OCI-LY7 (cell line): ENCODE measurements at regions not wholly inside any gene's neighbourhood (a gene's known extent, or its start where the extent isn't known, plus 50 kb on each side); places are given as distances from the start of the nearest gene placed in this dataset.

Experiments
- BruUV-seq: library from RNA; stranded (reverse); fragments of 400-500 nt; replicated peaks from 2 replicates; lab custom pipeline; 2021; lab: Mats Ljungman, UMichigan
- CTCF ChIA-PET: fragments of 300-600 bp; sonication (Branson Sonifier 250); formaldehyde crosslinking; loops from one replicate; lab custom pipeline; 2022; ENCODE audit warnings: antibody characterized with exemption; ENCODE audit not compliant: unreplicated experiment; lab: Charles Lee
- POLR2A ChIA-PET: fragments of 300-600 bp; sonication (Branson Sonifier 250); formaldehyde crosslinking; loops from one replicate; lab custom pipeline; 2022; ENCODE audit warnings: antibody characterized with exemption; lab: Charles Lee
- DNase-seq: peaks from one replicate; pipeline ENCODE4 v3.0.0-alpha.2; 2015; ENCODE audit warnings: low spot score
- H2AFZ ChIP-seq: fragments of 200-600 bp; sonication (generic), shearing (Covaris generic); 2 replicates; pipeline ENCODE4 v1.6.1; 2014; ENCODE audit warnings: mild to moderate bottlenecking, antibody characterized with exemption, low read length, moderate library complexity
- H3K27ac ChIP-seq: fragments of 200-600 bp; sonication (generic); 2 replicates; pipeline ENCODE4 v1.5.1; 2014; ENCODE audit warnings: mixed run types, low read depth, mild to moderate bottlenecking, moderate library complexity, low read length, inconsistent platforms; ENCODE audit not compliant: poor library complexity, severe bottlenecking
- H3K36me3 ChIP-seq: fragments of 200-600 bp; sonication (generic); 2 replicates; pipeline ENCODE4 v1.6.1; 2014; ENCODE audit warnings: mild to moderate bottlenecking, antibody characterized with exemption, low read length, moderate library complexity, mixed read lengths; ENCODE audit not compliant: insufficient read depth
- H3K4me1 ChIP-seq: fragments of 200-600 bp; sonication (generic); 2 replicates; pipeline ENCODE4 v1.5.1; 2014; ENCODE audit warnings: mild to moderate bottlenecking, low read length; ENCODE audit not compliant: insufficient read depth, poor library complexity, severe bottlenecking
- H3K4me2 ChIP-seq: fragments of 200-600 bp; sonication (generic); 2 replicates; pipeline ENCODE4 v1.6.1; 2014; ENCODE audit warnings: mild to moderate bottlenecking, low read length
- H3K4me3 ChIP-seq: fragments of 200-600 bp; sonication (generic); 2 replicates; pipeline ENCODE4 v1.5.1; 2014; ENCODE audit warnings: mild to moderate bottlenecking, low read depth, low read length; ENCODE audit not compliant: poor library complexity, severe bottlenecking
- H3K79me2 ChIP-seq: fragments of 200-600 bp; sonication (generic); 2 replicates; pipeline ENCODE4 v1.6.1; 2016; ENCODE audit warnings: low read depth, mild to moderate bottlenecking, low read length, moderate library complexity, mixed read lengths; ENCODE audit not compliant: insufficient read depth
- H3K9me2 ChIP-seq: fragments of 200-600 bp; sonication (generic); 2 replicates; pipeline ENCODE4 v1.6.1; 2016; ENCODE audit warnings: mild to moderate bottlenecking, low read length, mixed read lengths; ENCODE audit not compliant: insufficient read depth
- H3K9me3 ChIP-seq: fragments of 200-600 bp; sonication (generic); 2 replicates; pipeline ENCODE4 v1.6.1; 2014; ENCODE audit warnings: mild to moderate bottlenecking, mixed run types, low read length, mixed read lengths
- H4K20me1 ChIP-seq: fragments of 200-600 bp; sonication (generic); 2 replicates; pipeline ENCODE4 v1.6.1; 2014; ENCODE audit warnings: mild to moderate bottlenecking, antibody characterized with exemption, low read length, moderate library complexity, mixed read lengths; ENCODE audit not compliant: insufficient read depth
- EZH2phosphoT487 ChIP-seq: fragments of 200-600 bp; sonication (generic); IDR thresholded peaks from 2 replicates; pipeline ENCODE4 v1.6.1; 2018; ENCODE audit warnings: low read depth, borderline replicate concordance, mild to moderate bottlenecking, mixed run types, antibody characterized with exemption, low read length, moderate library complexity, mixed read lengths
- intact Hi-C: fragments of 100-400 bp; cut with micrococcal nuclease; formaldehyde crosslinking; loops from one replicate; pipeline ENCODE4 v1.10.0; 2022; ENCODE audit not compliant: unreplicated experiment
- TF ChIP-seq, protein P1 (sequence below): fragments of 200-600 bp; sonication (generic); conservative IDR thresholded peaks from 2 replicates; pipeline ENCODE4 v1.5.1; 2014; ENCODE audit warnings: mild to moderate bottlenecking, antibody characterized with exemption, low read length, moderate library complexity, mixed read lengths

DNA sequence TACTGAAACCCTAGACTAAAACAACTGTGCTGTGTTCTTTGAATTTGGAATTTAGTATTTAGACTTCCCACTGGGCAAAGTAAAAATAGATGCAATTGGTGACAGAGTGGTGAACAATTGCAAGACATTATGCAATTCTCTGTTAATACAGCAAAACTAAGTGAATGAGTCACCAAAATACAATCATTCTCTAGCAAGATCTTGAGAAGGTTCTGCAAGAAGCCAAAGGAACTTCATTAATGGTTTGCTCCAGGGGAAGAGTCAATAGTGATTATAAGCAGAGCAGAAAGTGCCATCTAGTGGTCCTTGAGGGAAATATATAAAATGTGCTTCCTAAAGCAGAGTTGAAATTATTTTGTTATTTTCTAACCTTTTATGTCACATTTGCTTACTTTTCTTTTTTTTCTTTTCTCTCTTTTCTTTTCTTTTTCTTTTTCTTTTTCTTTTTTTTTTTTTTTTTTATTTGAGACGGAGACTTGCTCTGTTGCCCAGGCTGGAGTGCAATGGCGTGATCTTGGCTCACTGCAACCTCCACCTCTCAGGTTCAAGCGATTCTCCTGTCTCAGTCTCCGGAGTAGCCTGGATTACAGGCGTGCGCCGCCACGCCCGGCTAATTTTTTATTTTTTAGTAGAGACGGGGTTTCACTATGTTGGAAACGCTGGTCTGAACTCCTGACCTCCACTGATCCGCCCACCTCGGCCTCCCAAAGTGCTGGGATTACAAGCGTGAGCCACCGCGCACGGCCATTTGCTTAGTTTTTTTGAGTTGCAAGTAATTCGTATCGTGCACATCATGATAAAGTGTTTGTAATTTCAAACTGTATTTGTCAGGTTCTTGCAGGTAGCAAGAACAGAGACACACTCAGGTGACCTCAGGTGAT lies 99.2 kb downstream of the CTH start:
- BruUV-seq, result no TSS peak
- Histone ChIP-seq H3K4me1 (no peaks in the 10 kb centered on the region), H3K36me3 (no peaks in the 10 kb centered on the region), H3K9me2 (no peaks in the 10 kb centered on the region), H4K20me1 (no peaks in the 10 kb centered on the region), H3K4me3 (no peak overlapping the region), H2AFZ (no peak overlapping the region), H3K79me2 (no peaks in the 10 kb centered on the region), H3K4me2 (no peak overlapping the region), H3K9me3 (no peaks in the 10 kb centered on the region), H3K27ac (no peak overlapping the region)
- CTCF ChIA-PET, result no interaction called here
- POLR2A ChIA-PET, result no interaction called here
- TF ChIP-seq, protein P1, sequence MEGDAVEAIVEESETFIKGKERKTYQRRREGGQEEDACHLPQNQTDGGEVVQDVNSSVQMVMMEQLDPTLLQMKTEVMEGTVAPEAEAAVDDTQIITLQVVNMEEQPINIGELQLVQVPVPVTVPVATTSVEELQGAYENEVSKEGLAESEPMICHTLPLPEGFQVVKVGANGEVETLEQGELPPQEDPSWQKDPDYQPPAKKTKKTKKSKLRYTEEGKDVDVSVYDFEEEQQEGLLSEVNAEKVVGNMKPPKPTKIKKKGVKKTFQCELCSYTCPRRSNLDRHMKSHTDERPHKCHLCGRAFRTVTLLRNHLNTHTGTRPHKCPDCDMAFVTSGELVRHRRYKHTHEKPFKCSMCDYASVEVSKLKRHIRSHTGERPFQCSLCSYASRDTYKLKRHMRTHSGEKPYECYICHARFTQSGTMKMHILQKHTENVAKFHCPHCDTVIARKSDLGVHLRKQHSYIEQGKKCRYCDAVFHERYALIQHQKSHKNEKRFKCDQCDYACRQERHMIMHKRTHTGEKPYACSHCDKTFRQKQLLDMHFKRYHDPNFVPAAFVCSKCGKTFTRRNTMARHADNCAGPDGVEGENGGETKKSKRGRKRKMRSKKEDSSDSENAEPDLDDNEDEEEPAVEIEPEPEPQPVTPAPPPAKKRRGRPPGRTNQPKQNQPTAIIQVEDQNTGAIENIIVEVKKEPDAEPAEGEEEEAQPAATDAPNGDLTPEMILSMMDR, result peak; percentile 80
- no peak for TF ChIP-seq EZH2phosphoT487
- DNase-seq, result peak; percentile 76
- intact Hi-C loops, result loop anchor here (1.0 kb wide), 1 partner anchor 377 kb away; no protein-coding TSS in a partner anchor

DNA sequence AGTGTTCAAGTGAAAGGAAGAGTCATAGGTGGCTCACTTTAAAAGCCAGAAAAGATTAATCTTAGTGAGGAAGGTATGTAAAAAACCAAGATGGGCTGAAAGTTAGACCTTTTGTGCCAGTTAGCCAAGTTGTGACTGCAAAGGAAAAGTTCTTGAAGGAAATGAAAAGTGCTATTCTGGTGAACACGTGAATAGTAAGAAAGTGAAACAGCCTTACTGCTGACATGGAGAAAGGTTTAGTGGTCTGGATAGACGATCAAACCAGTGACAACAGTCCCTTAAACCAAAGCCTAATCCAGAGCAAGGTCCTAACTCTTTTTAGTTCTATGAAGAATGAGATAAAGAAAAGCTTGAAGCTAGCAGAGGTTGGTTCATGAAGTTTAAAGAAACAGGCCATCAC lies 106.4 kb downstream of the CTH start:
- no peak for DNase-seq
- BruUV-seq, result no TSS peak
- H3K9me2 ChIP-seq, result no peaks in the 10 kb centered on the region
- POLR2A ChIA-PET, result interaction anchor here (0.6 kb wide), 1 partner anchor 10 kb away, joined by 3 read pairs; no protein-coding TSS in a partner anchor
- no peak overlapping the region for H3K27ac ChIP-seq
- H3K4me2 ChIP-seq, result no peak overlapping the region
- H3K36me3 ChIP-seq, result no peaks in the 10 kb centered on the region
- H3K9me3 ChIP-seq, result no peaks in the 10 kb centered on the region
- TF ChIP-seq, protein P1, result no peak
- no peak for TF ChIP-seq EZH2phosphoT487
- CTCF ChIA-PET, result no interaction called here
- no peaks in the 10 kb centered on the region for H3K4me1 ChIP-seq
- no peak overlapping the region for H3K4me3 ChIP-seq
- H3K79me2 ChIP-seq, result no peaks in the 10 kb centered on the region
- H4K20me1 ChIP-seq, result no peaks in the 10 kb centered on the region
- intact Hi-C loops, result no loop called here
- peak overlapping the region; percentile 14; the same call in 1 of the 2 replicates for H2AFZ ChIP-seq

DNA sequence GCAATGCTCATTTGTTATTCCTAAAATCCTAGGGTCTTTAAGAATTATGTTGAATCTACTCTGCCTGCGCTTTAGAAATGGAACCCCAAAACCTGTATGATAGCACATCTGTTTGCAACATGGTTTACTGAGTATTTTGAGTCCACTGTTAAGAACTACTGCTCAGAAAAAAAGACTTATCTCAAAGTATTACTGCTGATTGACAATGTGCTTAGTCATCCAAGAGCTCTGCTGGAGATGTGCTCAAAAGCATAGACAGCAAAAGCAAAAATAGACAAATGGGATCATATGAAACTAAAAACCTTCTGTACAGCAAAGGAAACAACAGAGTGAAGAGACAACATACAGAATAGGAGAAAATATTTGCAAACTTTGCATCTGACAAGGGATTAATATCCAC lies 107.0 kb downstream of the CTH start:
- Histone ChIP-seq H3K9me3 (no peaks in the 10 kb centered on the region), H3K4me2 (no peak overlapping the region), H4K20me1 (no peaks in the 10 kb centered on the region), H3K4me1 (no peaks in the 10 kb centered on the region), H3K36me3 (no peaks in the 10 kb centered on the region), H3K79me2 (no peaks in the 10 kb centered on the region), H3K4me3 (no peak overlapping the region), H3K9me2 (no peaks in the 10 kb centered on the region), H3K27ac (no peak overlapping the region), H2AFZ (peak overlapping the region; percentile 14; the same call in 1 of the 2 replicates)
- intact Hi-C loops, result no loop called here
- no peak for DNase-seq
- no peak for TF ChIP-seq EZH2phosphoT487
- TF ChIP-seq, protein P1, result no peak
- ChIA-PET POLR2A (interaction anchor here (0.6 to 0.7 kb wide), 3 partner anchors 9 to 1115 kb away, joined by 3 read pairs; no protein-coding TSS in a partner anchor), CTCF (no interaction called here)
- no TSS peak for BruUV-seq
